Esophagus muscularis mucosa (tissue), 4 donors: ENCODE measurements at regions not wholly inside any gene's neighbourhood (a gene's known extent, or its start where the extent isn't known, plus 50 kb on each side); places are given as distances from the start of the nearest gene placed in this dataset.
A peak's percentile ranks its signal among the peaks of the same experiment; 100 is the strongest.

Experiments used
- DNase-seq: peaks from one replicate; pipeline ENCODE4 v3.0.0-alpha.2; 2017; ENCODE audit errors: extremely low spot score
- H3K27ac ChIP-seq, 4 donors: fragments of 200-600 bp; sonication (generic); replicated peaks in 1 of 4; 1 replicate in 3 of 4; 2 replicates in 1 of 4; pipeline ENCODE4 v1.5.1; 2016 to 2019; ENCODE audit warnings: mild to moderate bottlenecking in 1 of 4
- H3K27me3 ChIP-seq, 4 donors: fragments of 200-600 bp; sonication (generic); one replicate each; pipeline versions ENCODE4 v1.5.1 to v1.6.0; 2016 to 2019
- H3K36me3 ChIP-seq, 4 donors: fragments of 200-600 bp; sonication (generic); one replicate each; pipeline ENCODE4 v1.5.1; 2016 to 2019
- H3K4me1 ChIP-seq, 4 donors: fragments of 200-600 bp; sonication (generic); one replicate each; pipeline ENCODE4 v1.5.1; 2016 to 2019
- H3K4me3 ChIP-seq, 4 donors: fragments of 200-600 bp; sonication (generic); 1 replicate in 2 of 4; 2 replicates in 2 of 4; pipeline ENCODE4 v1.5.1; 2016 to 2019; ENCODE audit warnings: mild to moderate bottlenecking in 4 of 4, moderate library complexity in 1 of 4
- H3K9me3 ChIP-seq, 4 donors: fragments of 200-600 bp; sonication (generic); 1 replicate in 3 of 4; 2 replicates in 1 of 4; pipeline ENCODE4 v1.5.1; 2016 to 2019
- EP300 ChIP-seq: sonication (generic); formaldehyde crosslinking; IDR thresholded peaks from one replicate; pipeline ENCODE4 v1.6.1; 2017; ENCODE audit warnings: antibody characterized with exemption
- POLR2A ChIP-seq: fragments of 450-650 bp; IDR thresholded peaks from one replicate; pipeline ENCODE4 v1.6.1; 2017; ENCODE audit warnings: antibody characterized with exemption, moderate library complexity, mild to moderate bottlenecking, low read depth
- POLR2AphosphoS5 ChIP-seq, 2 donors: sonication (generic); formaldehyde crosslinking; IDR thresholded peaks; one replicate each; pipeline ENCODE4 v1.6.1; 2017; ENCODE audit warnings: antibody characterized with exemption in 2 of 2
- WGBS: methylation state at CpG from one replicate; pipeline ENCODE4 v1.1.5; 2018; 5-methylcytosine and 5-hydroxymethylcytosine counted together
- intact Hi-C: fragments of 100-400 bp; cut with DNase I; formaldehyde crosslinking; loops from one replicate; pipeline ENCODE4 v1.15.1; 2023
- TF ChIP-seq, protein P1 (sequence below), 3 experiments: fragments of 200-600 bp in 2 of 3; fragments of 450-650 bp in 1 of 3; sonication (generic) in 2 of 3; IDR thresholded peaks; one replicate each; pipeline ENCODE4 v1.5.1; 2017 to 2019; ENCODE audit warnings: antibody characterized with exemption in 3 of 3, mild to moderate bottlenecking in 2 of 3, moderate library complexity in 1 of 3

DNA sequence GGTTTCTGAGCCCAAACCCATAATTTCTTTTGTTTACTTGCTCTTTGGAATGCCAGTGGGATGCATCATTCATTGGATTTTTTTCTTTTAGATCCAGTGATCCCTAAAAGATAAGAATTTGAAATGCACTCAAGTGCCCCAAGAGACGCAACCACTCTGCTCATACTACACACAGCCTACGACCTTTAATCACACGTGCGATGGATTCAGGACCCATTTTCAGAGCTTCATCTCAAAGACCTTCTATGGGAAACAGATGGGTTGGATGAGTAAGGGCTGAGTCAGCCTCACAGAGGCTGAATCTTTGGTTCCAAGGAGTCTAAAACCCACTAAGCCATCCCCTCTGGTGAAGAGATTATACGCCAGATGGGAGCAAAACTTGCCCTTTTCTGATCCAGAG, 265.5 kb upstream of the EXOC2 start:
- H3K4me3 ChIP-seq: no peak overlapping the region
- no peaks in the 10 kb centered on the region for H3K36me3 ChIP-seq
- H3K27ac ChIP-seq: no peak overlapping the region
- TF ChIP-seq, protein P1, sequence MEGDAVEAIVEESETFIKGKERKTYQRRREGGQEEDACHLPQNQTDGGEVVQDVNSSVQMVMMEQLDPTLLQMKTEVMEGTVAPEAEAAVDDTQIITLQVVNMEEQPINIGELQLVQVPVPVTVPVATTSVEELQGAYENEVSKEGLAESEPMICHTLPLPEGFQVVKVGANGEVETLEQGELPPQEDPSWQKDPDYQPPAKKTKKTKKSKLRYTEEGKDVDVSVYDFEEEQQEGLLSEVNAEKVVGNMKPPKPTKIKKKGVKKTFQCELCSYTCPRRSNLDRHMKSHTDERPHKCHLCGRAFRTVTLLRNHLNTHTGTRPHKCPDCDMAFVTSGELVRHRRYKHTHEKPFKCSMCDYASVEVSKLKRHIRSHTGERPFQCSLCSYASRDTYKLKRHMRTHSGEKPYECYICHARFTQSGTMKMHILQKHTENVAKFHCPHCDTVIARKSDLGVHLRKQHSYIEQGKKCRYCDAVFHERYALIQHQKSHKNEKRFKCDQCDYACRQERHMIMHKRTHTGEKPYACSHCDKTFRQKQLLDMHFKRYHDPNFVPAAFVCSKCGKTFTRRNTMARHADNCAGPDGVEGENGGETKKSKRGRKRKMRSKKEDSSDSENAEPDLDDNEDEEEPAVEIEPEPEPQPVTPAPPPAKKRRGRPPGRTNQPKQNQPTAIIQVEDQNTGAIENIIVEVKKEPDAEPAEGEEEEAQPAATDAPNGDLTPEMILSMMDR (IDR thresholded peaks at IDR 0.05): no peak
- TF ChIP-seq EP300 (no peak), POLR2A (no peak)
- no peaks in the 10 kb centered on the region for H3K9me3 ChIP-seq
- no peaks in the 10 kb centered on the region for H3K27me3 ChIP-seq
- no peak for DNase-seq
- 78% methylated on average over 5 of the region's 5 CpGs for WGBS
- intact Hi-C loops: no loop called here
- no peaks in the 10 kb centered on the region for H3K4me1 ChIP-seq

- no peak overlapping the region for H3K4me3 ChIP-seq
- H3K36me3 ChIP-seq: no peaks in the 10 kb centered on the region
- intact Hi-C loops: no loop called here
- no peak for DNase-seq
- H3K27me3 ChIP-seq: no peaks in the 10 kb centered on the region
- no peak for TF ChIP-seq POLR2AphosphoS5 (IDR thresholded peaks at IDR 0.05)
- TF ChIP-seq, protein P1 (IDR thresholded peaks at IDR 0.05): no peak
- TF ChIP-seq POLR2A: no peak
- TF ChIP-seq EP300: no peak
- no peaks in the 10 kb centered on the region for H3K9me3 ChIP-seq
- WGBS: 63% methylated on average over 9 of the region's 9 CpGs
- peaks cover 0 to 10% (median 8%) of the 10 kb centered on the region in 4 donors for H3K4me1 ChIP-seq
- no peak overlapping the region for H3K27ac ChIP-seq
Observed at GRCh38 chr6:951399-952181, 258.7 kb upstream of the EXOC2 start.

DNA sequence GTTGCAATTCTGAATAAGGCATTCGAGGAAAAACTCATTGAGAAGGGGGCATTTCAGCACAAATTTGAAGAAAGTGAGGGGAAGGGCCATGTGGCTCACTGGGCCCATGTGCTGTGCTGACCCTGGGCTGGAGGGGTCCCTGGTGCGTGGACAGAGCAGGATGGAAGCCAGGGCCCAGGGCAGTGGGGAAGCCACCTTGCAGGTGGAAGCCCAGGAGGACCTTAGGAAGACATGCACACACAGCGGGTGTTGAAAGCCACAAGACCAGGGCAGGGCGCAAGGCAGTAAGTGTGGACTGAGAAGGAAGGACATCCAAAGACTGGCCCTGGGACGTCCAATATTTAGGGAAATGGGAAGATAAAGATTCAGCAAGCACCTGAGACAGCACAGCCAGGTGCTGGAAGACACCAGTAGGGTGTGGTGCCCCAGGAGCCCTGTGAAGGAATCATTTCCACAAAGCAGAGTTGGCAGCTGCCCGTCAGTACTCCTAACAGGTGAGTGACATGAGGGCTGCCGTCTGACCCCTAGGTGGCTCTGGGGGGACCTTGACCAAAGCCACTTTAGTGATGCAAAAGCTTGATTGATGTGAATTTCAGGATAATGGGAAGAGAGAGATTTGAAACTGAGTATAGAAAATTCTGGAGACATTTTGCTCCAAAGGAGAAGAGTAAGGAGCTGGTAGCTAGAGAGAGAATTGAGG, 254.4 kb upstream of the EXOC2 start:
- H3K27me3 ChIP-seq: no peaks in the 10 kb centered on the region
- no peak overlapping the region for H3K4me3 ChIP-seq
- H3K4me1 ChIP-seq: peaks cover 0 to 15% (median 14%) of the 10 kb centered on the region in 4 donors
- intact Hi-C loops: no loop called here
- H3K36me3 ChIP-seq: no peaks in the 10 kb centered on the region
- 78% methylated on average over 7 of the region's 7 CpGs for WGBS
- TF ChIP-seq POLR2A (no peak), POLR2AphosphoS5 (IDR thresholded peaks at IDR 0.05) (no peak), EP300 (no peak)
- TF ChIP-seq, protein P1 (IDR thresholded peaks at IDR 0.05): no peak
- peaks cover 0 to 10% (median 8%) of the 10 kb centered on the region in 4 donors for H3K9me3 ChIP-seq
- peak overlapping the region in 1 of 4 donors; percentile 51 for H3K27ac ChIP-seq
- DNase-seq: no peak

DNA sequence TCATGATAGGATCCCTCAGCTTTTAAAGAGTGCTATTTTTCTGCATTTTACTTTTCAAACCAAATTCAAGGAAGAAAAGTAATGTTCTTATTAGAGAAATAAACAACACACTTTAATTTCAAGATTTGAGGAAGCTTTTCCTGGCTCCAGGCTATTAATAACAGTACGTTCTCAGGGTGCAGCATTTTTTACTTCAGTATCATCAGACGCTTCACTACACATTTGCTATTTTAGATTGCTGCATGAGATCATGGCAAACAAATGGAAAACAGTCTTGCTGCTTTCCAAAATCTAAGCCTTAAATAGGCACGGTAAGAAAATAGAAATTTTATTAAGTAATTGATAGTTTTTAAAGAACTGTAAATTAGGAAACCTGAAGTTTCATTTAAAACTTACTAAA, 253.6 kb upstream of the EXOC2 start:
- Histone ChIP-seq H3K4me1 (peaks cover 0 to 15% (median 14%) of the 10 kb centered on the region in 4 donors), H3K4me3 (peak overlapping the region in 1 of 4 donors; percentile 5), H3K27me3 (no peaks in the 10 kb centered on the region), H3K36me3 (no peaks in the 10 kb centered on the region), H3K9me3 (peaks cover 0 to 10% (median 8%) of the 10 kb centered on the region in 4 donors), H3K27ac (peak overlapping the region in 1 of 4 donors; percentile 51)
- TF ChIP-seq, protein P1 (IDR thresholded peaks at IDR 0.05): no peak
- no peak for TF ChIP-seq POLR2A
- intact Hi-C loops: no loop called here
- DNase-seq: no peak
- WGBS: 18% methylated on average over 3 of the region's 3 CpGs
